Spleen (tissue), 7 donors: ENCODE measurements at regions not wholly inside any gene's neighbourhood (a gene's known extent, or its start where the extent isn't known, plus 50 kb on each side); places are given as distances from the start of the nearest gene placed in this dataset.

Experiments
- POLR2A ChIP-seq, 3 donors: fragments of 450-650 bp; IDR thresholded peaks; one replicate each; pipeline ENCODE4 v1.5.1; 2017; ENCODE audit warnings: antibody characterized with exemption in 3 of 3, mild to moderate bottlenecking in 1 of 3
- POLR2AphosphoS5 ChIP-seq, 3 donors: sonication (generic); formaldehyde crosslinking; IDR thresholded peaks; one replicate each; pipeline ENCODE4 v1.5.1; 2017; ENCODE audit warnings: antibody characterized with exemption in 3 of 3
- TF ChIP-seq, protein P1 (sequence below), 11 experiments: fragments of 200-600 bp in 7 of 11; fragments of 450-650 bp in 4 of 11; sonication (generic) in 4 of 11; IDR thresholded peaks in 8 of 11; conservative IDR thresholded peaks in 3 of 11; 1 replicate in 7 of 11; 2 replicates in 4 of 11; pipeline versions ENCODE4 v1.4.0 to v1.8.0; 2016 to 2021; ENCODE audit warnings: antibody characterized with exemption in 11 of 11, inconsistent platforms in 4 of 11, mild to moderate bottlenecking in 1 of 11
- donor health status: DM: no; HTN: no; CAD: no; lungs with moderate emphysema.
- donor health status: DM: no; HTN: no; CAD: no.
- donor health status: DM: no; HTN: no; CAD: no.

DNA sequence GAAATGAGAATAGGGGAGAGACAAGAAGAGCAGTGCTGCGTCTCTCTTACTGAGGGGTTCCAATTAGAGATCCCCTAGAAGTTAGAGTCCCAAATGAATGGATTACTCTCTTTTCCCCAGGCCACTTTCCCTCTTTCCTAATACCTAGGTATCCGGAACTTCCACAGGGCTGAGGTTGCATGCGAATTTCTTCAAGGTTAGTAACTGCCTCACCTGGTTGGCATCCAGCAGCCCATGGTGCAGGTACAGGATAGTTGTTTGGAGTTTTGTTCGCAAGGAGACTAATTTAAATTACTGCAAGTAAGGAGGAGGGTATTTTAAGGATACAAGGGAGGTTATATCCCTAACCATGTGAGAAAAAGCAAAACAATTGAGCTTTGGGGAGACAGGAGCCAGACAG is 52.4 kb upstream of the JAK2 start:
- TF ChIP-seq, protein P1, sequence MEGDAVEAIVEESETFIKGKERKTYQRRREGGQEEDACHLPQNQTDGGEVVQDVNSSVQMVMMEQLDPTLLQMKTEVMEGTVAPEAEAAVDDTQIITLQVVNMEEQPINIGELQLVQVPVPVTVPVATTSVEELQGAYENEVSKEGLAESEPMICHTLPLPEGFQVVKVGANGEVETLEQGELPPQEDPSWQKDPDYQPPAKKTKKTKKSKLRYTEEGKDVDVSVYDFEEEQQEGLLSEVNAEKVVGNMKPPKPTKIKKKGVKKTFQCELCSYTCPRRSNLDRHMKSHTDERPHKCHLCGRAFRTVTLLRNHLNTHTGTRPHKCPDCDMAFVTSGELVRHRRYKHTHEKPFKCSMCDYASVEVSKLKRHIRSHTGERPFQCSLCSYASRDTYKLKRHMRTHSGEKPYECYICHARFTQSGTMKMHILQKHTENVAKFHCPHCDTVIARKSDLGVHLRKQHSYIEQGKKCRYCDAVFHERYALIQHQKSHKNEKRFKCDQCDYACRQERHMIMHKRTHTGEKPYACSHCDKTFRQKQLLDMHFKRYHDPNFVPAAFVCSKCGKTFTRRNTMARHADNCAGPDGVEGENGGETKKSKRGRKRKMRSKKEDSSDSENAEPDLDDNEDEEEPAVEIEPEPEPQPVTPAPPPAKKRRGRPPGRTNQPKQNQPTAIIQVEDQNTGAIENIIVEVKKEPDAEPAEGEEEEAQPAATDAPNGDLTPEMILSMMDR (IDR thresholded peaks at IDR 0.05 in 8 of 11, conservative IDR thresholded peaks at IDR 0.05 in 3 of 11): no peak
- TF ChIP-seq POLR2A (IDR thresholded peaks at IDR 0.05) (no peak), POLR2AphosphoS5 (IDR thresholded peaks at IDR 0.05) (no peak)
